Skeletal muscle satellite cell (primary cell): ENCODE measurements at regions not wholly inside any gene's neighbourhood (a gene's known extent, or its start where the extent isn't known, plus 50 kb on each side); places are given as distances from the start of the nearest gene placed in this dataset.

Experiments
- H3K27me3 ChIP-seq: 2 replicates; pipeline ENCODE4 v1.7.0; 2013; ENCODE audit warnings: low read length; ENCODE audit not compliant: control insufficient read depth, insufficient read depth
- H3K36me3 ChIP-seq: 2 replicates; pipeline ENCODE4 v1.7.0; 2013; ENCODE audit warnings: mild to moderate bottlenecking, control low read depth, low read length; ENCODE audit not compliant: insufficient read depth
- H3K4me1 ChIP-seq: 2 replicates; pipeline ENCODE4 v1.7.0; 2013; ENCODE audit warnings: low read length; ENCODE audit not compliant: control insufficient read depth, insufficient read depth
- H3K4me2 ChIP-seq: 2 replicates; pipeline ENCODE4 v1.7.0; 2013; ENCODE audit warnings: mild to moderate bottlenecking, low read length
- H3K4me3 ChIP-seq: 2 replicates; pipeline ENCODE4 v1.7.0; 2013; ENCODE audit warnings: low read length
- H3K9ac ChIP-seq: 2 replicates; pipeline ENCODE4 v1.7.0; 2013; ENCODE audit warnings: mild to moderate bottlenecking, low read depth, low read length, moderate library complexity
- H3K9me3 ChIP-seq: replicated peaks from 2 replicates; pipeline ENCODE4 v1.7.0; 2013; ENCODE audit warnings: mild to moderate bottlenecking, control low read depth, low read length

- H3K9me3 ChIP-seq, result no peaks in the 10 kb centered on the region
- H3K4me2 ChIP-seq, result no peak overlapping the region
- no peaks in the 10 kb centered on the region for H3K4me1 ChIP-seq
- H3K27me3 ChIP-seq, result no peaks in the 10 kb centered on the region
- no peak overlapping the region for H3K4me3 ChIP-seq
- no peak overlapping the region for H3K9ac ChIP-seq
- no peaks in the 10 kb centered on the region for H3K36me3 ChIP-seq
These were observed 142.8 kb upstream of the SAMSN1 start for GRCh38 chr21:14688936-14689335.

- H3K9ac ChIP-seq, result no peak overlapping the region
- no peaks in the 10 kb centered on the region for H3K27me3 ChIP-seq
- H3K4me2 ChIP-seq, result no peak overlapping the region
- no peak overlapping the region for H3K4me3 ChIP-seq
- no peaks in the 10 kb centered on the region for H3K9me3 ChIP-seq
- no peaks in the 10 kb centered on the region for H3K4me1 ChIP-seq
- H3K36me3 ChIP-seq, result no peaks in the 10 kb centered on the region
These were observed 142.3 kb upstream of the SAMSN1 start for GRCh38 chr21:14688412-14688811.

GRCh38 chr21:14687268-14687625 is 141.1 kb upstream of the SAMSN1 start:
- Histone ChIP-seq H3K36me3 (no peaks in the 10 kb centered on the region), H3K4me3 (no peak overlapping the region), H3K4me1 (no peaks in the 10 kb centered on the region), H3K9me3 (no peaks in the 10 kb centered on the region), H3K4me2 (no peak overlapping the region), H3K9ac (no peak overlapping the region), H3K27me3 (no peaks in the 10 kb centered on the region)

GRCh38 chr21:14686466-14687267 is 140.6 kb upstream of the SAMSN1 start:
- Histone ChIP-seq H3K9ac (no peak overlapping the region), H3K9me3 (no peaks in the 10 kb centered on the region), H3K4me1 (no peaks in the 10 kb centered on the region), H3K4me2 (no peak overlapping the region), H3K36me3 (no peaks in the 10 kb centered on the region), H3K4me3 (no peak overlapping the region), H3K27me3 (no peaks in the 10 kb centered on the region)

GRCh38 chr21:14685568-14685967 is 139.5 kb upstream of the SAMSN1 start:
- Histone ChIP-seq H3K36me3 (no peaks in the 10 kb centered on the region), H3K9ac (no peak overlapping the region), H3K27me3 (no peaks in the 10 kb centered on the region), H3K9me3 (no peaks in the 10 kb centered on the region), H3K4me1 (no peaks in the 10 kb centered on the region), H3K4me2 (no peak overlapping the region), H3K4me3 (no peak overlapping the region)

- Histone ChIP-seq H3K4me1 (no peaks in the 10 kb centered on the region), H3K27me3 (no peaks in the 10 kb centered on the region), H3K4me2 (no peak overlapping the region), H3K4me3 (no peak overlapping the region), H3K9ac (no peak overlapping the region), H3K36me3 (no peaks in the 10 kb centered on the region), H3K9me3 (no peaks in the 10 kb centered on the region)
These were observed 138.0 kb upstream of the SAMSN1 start for GRCh38 chr21:14684071-14684470.

- Histone ChIP-seq H3K27me3 (no peaks in the 10 kb centered on the region), H3K4me3 (no peak overlapping the region), H3K9ac (no peak overlapping the region), H3K36me3 (no peaks in the 10 kb centered on the region), H3K4me2 (no peak overlapping the region), H3K4me1 (no peaks in the 10 kb centered on the region), H3K9me3 (no peaks in the 10 kb centered on the region)
These were observed 136.9 kb upstream of the SAMSN1 start for GRCh38 chr21:14683063-14683462.

GRCh38 chr21:14678973-14679574 is 133.0 kb upstream of the SAMSN1 start:
- Histone ChIP-seq H3K9me3 (no peaks in the 10 kb centered on the region), H3K4me1 (no peaks in the 10 kb centered on the region), H3K4me2 (no peak overlapping the region), H3K9ac (no peak overlapping the region), H3K4me3 (no peak overlapping the region), H3K27me3 (no peaks in the 10 kb centered on the region), H3K36me3 (no peaks in the 10 kb centered on the region)

- no peaks in the 10 kb centered on the region for H3K9me3 ChIP-seq
- H3K4me3 ChIP-seq, result no peak overlapping the region
- no peak overlapping the region for H3K4me2 ChIP-seq
These were observed 131.6 kb upstream of the SAMSN1 start for GRCh38 chr21:14677639-14678179.

GRCh38 chr21:14677013-14677412 is 130.9 kb upstream of the SAMSN1 start:
- Histone ChIP-seq H3K4me3 (no peak overlapping the region), H3K9ac (no peak overlapping the region), H3K4me2 (no peak overlapping the region), H3K27me3 (no peaks in the 10 kb centered on the region), H3K36me3 (no peaks in the 10 kb centered on the region), H3K4me1 (no peaks in the 10 kb centered on the region), H3K9me3 (no peaks in the 10 kb centered on the region)

More at GRCh38 chr21:14677639-14678179, 131.6 kb upstream of the SAMSN1 start:
- Histone ChIP-seq H3K9ac (no peak overlapping the region), H3K4me1 (no peaks in the 10 kb centered on the region), H3K36me3 (no peaks in the 10 kb centered on the region), H3K27me3 (no peaks in the 10 kb centered on the region)

- Histone ChIP-seq H3K36me3 (no peaks in the 10 kb centered on the region), H3K4me3 (no peak overlapping the region), H3K9ac (no peak overlapping the region), H3K4me2 (no peak overlapping the region), H3K27me3 (no peaks in the 10 kb centered on the region), H3K4me1 (no peaks in the 10 kb centered on the region), H3K9me3 (no peaks in the 10 kb centered on the region)
These were observed 129.8 kb upstream of the SAMSN1 start for GRCh38 chr21:14675774-14676530.
